ENCODE measurements at regions not wholly inside any gene's neighbourhood (a gene's known extent, or its start where the extent isn't known, plus 50 kb on each side); places are given as distances from the start of the nearest gene placed in this dataset.

- no peak for DNase-seq (ENCODE audit: low read depth)
- no peak for TF ChIP-seq CTCF (conservative IDR thresholded peaks at IDR 0.05; ENCODE audit: low read depth, low read length)
- no peak overlapping the region for H3K4me3 ChIP-seq (ENCODE audit: low read depth, low read length)
These were observed 500.2 kb upstream of the HS6ST1 start for GRCh38 chr2:128818704-128819491.

- no peak for TF ChIP-seq CTCF (conservative IDR thresholded peaks at IDR 0.05; ENCODE audit: low read depth, low read length)
- H3K4me3 ChIP-seq (ENCODE audit: low read depth, low read length), result no peak overlapping the region
- no peak for DNase-seq (ENCODE audit: low read depth)
These were observed 501.8 kb upstream of the HS6ST1 start for GRCh38 chr2:128820452-128820851.

GRCh38 chr2:128821010-128821409 lies 502.3 kb upstream of the HS6ST1 start:
- DNase-seq (ENCODE audit: low read depth), result no peak
- no peak for TF ChIP-seq CTCF (conservative IDR thresholded peaks at IDR 0.05; ENCODE audit: low read depth, low read length)
- no peak overlapping the region for H3K4me3 ChIP-seq (ENCODE audit: low read depth, low read length)

GRCh38 chr2:128832946-128833663 lies 514.4 kb upstream of the HS6ST1 start:
- no peak for DNase-seq (ENCODE audit: low read depth)
- H3K4me3 ChIP-seq (ENCODE audit: low read depth, low read length), result no peak overlapping the region
- no peak for TF ChIP-seq CTCF (conservative IDR thresholded peaks at IDR 0.05; ENCODE audit: low read depth, low read length)

- no peak for DNase-seq (ENCODE audit: low read depth)
- H3K4me3 ChIP-seq (ENCODE audit: low read depth, low read length), result no peak overlapping the region
- TF ChIP-seq CTCF (conservative IDR thresholded peaks at IDR 0.05; ENCODE audit: low read depth, low read length), result no peak
These were observed 515.0 kb upstream of the HS6ST1 start for GRCh38 chr2:128833664-128834027.

DNA sequence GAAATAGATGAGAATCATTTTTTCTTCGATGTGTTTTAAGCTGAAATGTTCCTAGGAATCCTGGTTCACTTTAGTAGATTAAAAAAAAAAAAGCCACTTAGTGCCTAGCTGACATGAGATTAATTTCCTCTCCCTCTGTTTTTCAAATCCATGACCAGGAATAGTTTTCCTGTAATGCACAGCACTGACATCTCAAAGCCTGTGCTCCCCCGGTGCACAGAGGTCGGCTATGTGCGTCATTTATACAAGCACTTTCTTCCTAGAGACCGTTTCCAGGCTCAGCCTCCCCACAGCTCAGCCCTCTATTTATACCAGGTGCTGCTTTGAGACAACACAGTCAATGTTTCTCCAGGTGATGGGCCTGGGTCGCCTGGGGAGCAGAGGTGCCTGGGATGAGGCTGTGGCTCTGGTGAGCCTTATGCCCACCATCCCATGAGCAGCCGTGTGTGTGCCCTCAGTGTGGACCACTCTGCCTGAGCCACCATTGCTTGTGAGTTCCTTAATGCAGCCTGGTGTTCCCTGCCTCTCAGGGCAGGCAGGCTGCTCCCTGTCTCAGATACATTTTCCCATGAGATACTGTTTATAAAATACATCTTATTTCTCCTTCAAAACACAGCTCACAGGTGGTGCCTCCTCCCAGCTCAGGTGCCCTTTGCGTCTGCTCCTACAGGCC lies 515.7 kb upstream of the HS6ST1 start:
- no peak for TF ChIP-seq CTCF (conservative IDR thresholded peaks at IDR 0.05; ENCODE audit: low read depth, low read length)
- DNase-seq (ENCODE audit: low read depth), result no peak

More for the DNA sequence above, 515.7 kb upstream of the HS6ST1 start:
- H3K4me3 ChIP-seq (ENCODE audit: low read depth, low read length), result no peak overlapping the region

All from choroid plexus epithelial cell (primary cell).